RWPE2 (cell line): ENCODE measurements at regions not wholly inside any gene's neighbourhood (a gene's known extent, or its start where the extent isn't known, plus 50 kb on each side); places are given as distances from the start of the nearest gene placed in this dataset.
"Not testable (repeated sequence)": the region's sequence is repeated elsewhere in the genome, so short reads cannot be mapped to it uniquely, and the experiment has no call there.

Source experiments
- ATAC-seq: fragments of 200-7000 bp; cut with Tn5 transposase; 3 replicates; pipeline ENCODE4 v1.9.1; 2021; ENCODE audit warnings: low read depth
- DNase-seq: peaks from one replicate; pipeline ENCODE4 v3.0.0-alpha.2; 2020; ENCODE audit warnings: low spot score
- H3K27ac ChIP-seq: fragments of 450-650 bp; 2 replicates; pipeline ENCODE4 v1.5.1; 2017; ENCODE audit warnings: mild to moderate bottlenecking; ENCODE audit not compliant: poor library complexity, severe bottlenecking
- H3K27me3 ChIP-seq: fragments of 250-450 bp; sonication (Bioruptor Pico); 2 replicates; pipeline ENCODE4 v1.5.1; 2021; ENCODE audit warnings: mild to moderate bottlenecking, moderate library complexity; ENCODE audit not compliant: insufficient read depth, poor library complexity, severe bottlenecking
- H3K36me3 ChIP-seq: fragments of 250-450 bp; sonication (Bioruptor Pico); 2 replicates; pipeline ENCODE4 v1.5.1; 2020; ENCODE audit warnings: low read depth, mild to moderate bottlenecking, moderate library complexity
- H3K4me1 ChIP-seq: fragments of 250-450 bp; sonication (Bioruptor Pico); 2 replicates; pipeline ENCODE4 v1.5.1; 2021; ENCODE audit warnings: mild to moderate bottlenecking, moderate library complexity; ENCODE audit not compliant: insufficient read depth, poor library complexity, severe bottlenecking
- H3K4me3 ChIP-seq: fragments of 250-450 bp; sonication (Bioruptor Pico); 2 replicates; pipeline ENCODE4 v1.5.1; 2021; ENCODE audit warnings: mild to moderate bottlenecking, moderate library complexity; ENCODE audit not compliant: severe bottlenecking
- H3K9me3 ChIP-seq: fragments of 250-450 bp; sonication (Bioruptor Pico); 2 replicates; pipeline ENCODE4 v1.5.1; 2021; ENCODE audit warnings: mild to moderate bottlenecking, moderate library complexity; ENCODE audit not compliant: severe bottlenecking
- CTCF ChIP-seq: fragments of 450-650 bp; IDR thresholded peaks from one replicate; pipeline ENCODE4 v1.5.1; 2017; ENCODE audit warnings: mild to moderate bottlenecking, moderate library complexity; ENCODE audit not compliant: poor library complexity, severe bottlenecking

DNA sequence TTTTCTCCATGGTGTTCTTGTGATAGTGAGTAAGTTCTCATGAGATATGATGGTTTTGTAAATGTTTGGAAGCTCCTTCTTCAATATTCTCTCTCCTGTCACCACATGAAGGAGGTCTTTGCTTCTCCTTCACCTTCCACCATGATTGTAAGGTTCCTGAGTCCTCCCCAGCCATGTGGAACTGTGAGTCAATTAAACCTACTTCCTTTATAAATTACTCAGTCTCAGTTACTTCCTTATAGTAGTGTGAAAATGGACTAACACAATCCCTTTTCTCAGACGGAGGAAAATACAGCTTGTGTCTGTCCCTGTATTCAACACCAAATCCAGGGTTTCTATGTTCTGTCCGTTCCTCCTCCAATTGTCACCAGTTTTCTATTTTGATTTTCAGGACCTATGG lies 181.0 kb downstream of the ALDH8A1 start:
- no peak overlapping the region for H3K4me3 ChIP-seq
- H3K36me3 ChIP-seq, result no peaks in the 10 kb centered on the region
- no peaks in the 10 kb centered on the region for H3K9me3 ChIP-seq
- H3K27me3 ChIP-seq, result no peaks in the 10 kb centered on the region
- TF ChIP-seq CTCF, result no peak
- H3K27ac ChIP-seq, result no peak overlapping the region
- ATAC-seq (no peak), DNase-seq (no peak)
- peaks cover 4% of the 10 kb centered on the region for H3K4me1 ChIP-seq

DNA sequence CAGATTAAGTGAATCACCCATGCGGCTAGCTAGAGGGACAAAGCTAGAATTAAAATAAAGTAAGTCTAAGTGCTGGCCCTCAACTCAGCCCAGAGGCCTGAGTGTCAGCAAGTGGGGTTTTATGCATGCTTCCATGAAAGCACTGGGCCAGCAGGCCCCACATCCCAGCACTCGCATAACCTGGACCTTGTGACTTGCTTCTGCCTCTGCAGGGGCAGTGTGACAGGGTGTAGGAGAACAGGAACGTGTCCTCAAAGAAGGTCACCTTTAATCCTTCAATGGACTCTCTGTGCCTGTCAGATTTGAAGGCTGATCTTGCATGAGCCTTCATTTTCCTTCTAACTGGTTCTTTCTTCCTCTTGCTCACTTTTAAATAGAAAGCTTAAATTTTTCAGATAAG lies 183.4 kb downstream of the ALDH8A1 start:
- no peak for ATAC-seq
- Histone ChIP-seq H3K36me3 (no peaks in the 10 kb centered on the region), H3K4me1 (no peaks in the 10 kb centered on the region), H3K27ac (no peak overlapping the region), H3K9me3 (no peaks in the 10 kb centered on the region), H3K27me3 (no peaks in the 10 kb centered on the region), H3K4me3 (no peak overlapping the region)
- no peak for TF ChIP-seq CTCF
- no peak for DNase-seq

DNA sequence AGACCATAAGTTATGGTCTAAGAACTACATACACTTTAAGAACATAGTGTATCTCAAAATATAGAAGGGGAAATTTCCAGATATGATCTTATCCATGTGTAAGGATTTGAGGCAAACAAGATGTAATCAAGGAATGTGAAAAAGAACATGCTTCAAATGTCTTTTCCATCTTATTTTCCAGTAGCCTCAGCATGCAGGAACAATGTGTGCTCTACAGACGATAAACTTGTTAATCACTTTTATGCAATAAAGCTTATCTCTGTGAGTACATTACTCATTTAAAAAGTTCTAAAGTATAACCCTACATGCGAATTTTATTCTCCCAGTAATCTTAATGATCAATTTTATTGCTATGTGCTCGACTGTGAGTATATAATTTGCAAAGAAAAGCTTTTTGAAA lies 185.2 kb downstream of the ALDH8A1 start:
- H3K4me3 ChIP-seq, result no peak overlapping the region

GRCh38 chr6:134763575-134763974 lies 186.3 kb downstream of the ALDH8A1 start:
- not testable (repeated sequence) for H3K9me3 ChIP-seq, H3K4me1 ChIP-seq, H3K4me3 ChIP-seq, DNase-seq, H3K27me3 ChIP-seq, ATAC-seq, H3K36me3 ChIP-seq, H3K27ac ChIP-seq

More for the DNA sequence above, 185.2 kb downstream of the ALDH8A1 start:
- no peak for ATAC-seq
- Histone ChIP-seq H3K9me3 (no peaks in the 10 kb centered on the region), H3K36me3 (no peaks in the 10 kb centered on the region), H3K4me1 (no peaks in the 10 kb centered on the region), H3K27me3 (no peaks in the 10 kb centered on the region), H3K27ac (no peak overlapping the region)
- no peak for TF ChIP-seq CTCF
- no peak for DNase-seq

- Histone ChIP-seq H3K4me3 (no peak overlapping the region), H3K27ac (peak overlapping the region; percentile 38), H3K36me3 (no peaks in the 10 kb centered on the region), H3K4me1 (peaks cover 10% of the 10 kb centered on the region), H3K27me3 (no peaks in the 10 kb centered on the region), H3K9me3 (no peaks in the 10 kb centered on the region)
- no peak for TF ChIP-seq CTCF
- ATAC-seq (no peak), DNase-seq (no peak)
Measured at GRCh38 chr6:134758621-134759020, 191.3 kb downstream of the ALDH8A1 start.
